HG03354 (cell line): ENCODE measurements at regions not wholly inside any gene's neighbourhood (a gene's known extent, or its start where the extent isn't known, plus 50 kb on each side); places are given as distances from the start of the nearest gene placed in this dataset.

Experiments used
- ATAC-seq: cut with Tn5 transposase; IDR thresholded peaks from one replicate; pipeline ENCODE4 v1.9.1; 2021; ENCODE audit warnings: mild to moderate bottlenecking; ENCODE audit not compliant: unreplicated experiment, poor library complexity, severe bottlenecking

DNA sequence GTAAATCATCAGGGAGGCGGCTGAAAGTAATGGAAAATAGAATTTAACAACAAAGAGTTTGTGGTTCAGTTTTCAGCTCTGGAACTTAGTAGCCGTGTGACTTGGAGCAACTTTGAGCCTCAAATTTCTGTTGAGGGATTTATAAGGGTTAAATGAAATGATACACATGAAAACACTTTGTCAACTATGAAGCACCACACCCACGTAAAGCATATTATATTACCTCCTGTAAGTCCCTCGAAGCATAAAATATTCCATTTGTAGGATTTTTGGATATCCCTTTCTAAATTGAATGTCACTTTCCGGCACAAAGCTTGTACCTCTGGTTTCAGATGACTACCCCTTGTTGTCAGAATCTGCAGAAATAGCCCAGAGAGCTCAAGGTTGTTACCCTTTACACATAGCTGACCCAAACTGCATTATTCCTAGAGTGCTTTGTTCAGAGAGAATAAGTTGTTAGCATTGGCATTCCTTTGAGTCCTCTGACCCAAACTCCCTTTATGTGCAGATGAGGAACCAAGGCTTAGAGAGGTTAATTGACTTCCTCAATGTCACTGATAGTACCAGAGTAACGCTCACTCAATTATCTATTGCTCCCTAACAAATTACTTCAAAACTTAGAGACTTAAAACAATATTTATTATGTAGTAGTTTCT is 187.9 kb upstream of the UMPS start:
- no peak for ATAC-seq

GRCh38 chr3:124545891-124546290 is 184.4 kb upstream of the UMPS start:
- no peak for ATAC-seq

- ATAC-seq, result no peak
These were observed 178.0 kb upstream of the UMPS start for GRCh38 chr3:124552224-124552623.

GRCh38 chr3:124553178-124553577 is 177.1 kb upstream of the UMPS start:
- no peak for ATAC-seq

DNA sequence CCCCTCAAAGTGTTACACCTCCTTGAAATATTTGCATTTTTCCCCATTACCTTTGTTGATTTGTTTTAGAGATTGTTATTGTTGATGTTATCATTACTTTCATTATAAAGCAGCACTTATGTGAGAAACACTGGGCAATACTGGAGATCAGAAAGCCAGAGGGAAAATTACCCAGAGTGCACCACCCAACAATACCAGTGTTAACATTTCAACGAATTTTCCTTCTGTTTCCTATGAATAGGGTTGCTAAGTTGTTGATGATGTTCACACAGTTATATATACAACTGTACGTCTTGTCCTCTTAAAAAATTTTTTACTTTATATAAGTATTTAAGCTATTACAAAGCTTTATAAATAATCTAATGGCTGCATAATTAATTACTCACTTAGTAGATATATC is 173.6 kb upstream of the UMPS start:
- ATAC-seq, result no peak

DNA sequence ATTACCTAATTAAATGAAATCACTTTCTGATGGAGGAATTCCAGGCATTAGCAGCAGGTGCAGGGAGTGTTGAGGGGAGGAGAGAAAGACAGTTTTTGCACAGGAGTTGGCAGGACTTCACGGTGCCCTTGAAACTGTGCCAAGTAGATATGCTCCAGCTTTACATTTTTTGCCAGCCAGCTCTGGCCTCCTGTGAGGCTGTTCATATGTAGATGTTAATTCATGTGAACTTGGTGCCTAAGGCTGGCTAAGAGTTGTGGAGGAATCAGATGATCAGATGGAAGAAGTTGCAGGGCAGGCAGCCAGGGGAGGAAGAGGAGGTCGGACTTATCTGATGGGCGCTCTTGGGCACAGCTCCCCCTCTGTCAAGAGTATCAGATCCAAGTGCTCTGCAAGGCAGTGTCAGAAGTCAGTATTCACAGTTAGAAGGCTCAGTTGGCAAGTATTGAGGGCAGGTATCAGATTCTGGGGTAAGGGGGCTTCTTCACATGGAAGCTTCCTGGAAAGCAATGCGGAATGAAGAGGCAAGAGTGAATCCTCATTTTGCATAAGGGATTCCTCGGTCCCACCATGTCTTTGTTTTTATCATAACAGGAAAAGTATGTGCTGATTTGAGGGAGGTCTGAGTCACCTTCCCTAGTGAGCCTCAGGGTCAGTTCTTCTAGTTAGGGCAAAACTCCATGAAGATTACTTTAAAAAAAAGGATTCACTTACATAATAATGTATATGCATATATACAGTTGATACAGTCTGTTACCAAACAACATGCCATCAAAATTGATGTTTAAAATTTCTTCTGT is 172.6 kb upstream of the UMPS start:
- no peak for ATAC-seq

DNA sequence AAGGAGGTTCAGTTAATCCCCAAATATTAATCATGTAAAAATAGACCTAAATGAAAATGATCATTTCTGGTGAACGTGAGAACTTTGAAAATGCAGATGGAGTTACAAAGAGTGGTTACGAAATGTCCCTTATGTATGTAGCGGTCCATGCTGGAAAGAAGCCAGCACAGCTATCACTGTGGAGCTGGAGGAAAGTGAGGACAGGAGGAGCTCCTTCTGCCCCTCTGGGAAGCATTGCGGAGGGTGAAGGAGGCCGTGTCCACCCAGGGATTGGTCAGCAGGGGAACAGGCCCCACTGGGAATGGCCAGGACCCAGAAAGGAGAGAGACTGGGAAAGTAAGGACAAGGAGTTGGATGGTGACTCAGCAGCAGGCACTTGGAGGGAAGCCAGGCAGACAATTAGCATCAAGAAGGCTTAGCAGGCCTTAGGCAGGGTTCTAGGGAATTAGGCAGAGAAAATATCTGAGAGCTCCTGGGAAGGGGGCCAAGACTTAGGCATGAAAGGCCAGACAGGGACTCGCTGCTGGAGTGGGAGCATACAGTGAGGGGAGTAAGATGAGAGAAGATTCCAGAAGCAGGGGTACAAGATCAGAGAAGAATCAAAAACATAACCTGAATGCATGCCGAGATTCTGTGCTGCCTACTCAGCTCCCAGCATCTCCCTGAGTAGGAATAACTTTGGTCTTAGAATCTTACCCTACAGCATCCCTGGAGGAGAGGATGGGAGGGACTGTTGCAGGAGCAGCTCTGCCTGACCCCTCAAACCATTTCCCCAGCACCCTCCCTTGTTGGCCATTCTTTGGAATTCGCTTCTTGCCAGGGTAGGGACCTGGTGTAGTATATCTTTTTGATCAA is 171.0 kb upstream of the UMPS start:
- ATAC-seq, result no peak

DNA sequence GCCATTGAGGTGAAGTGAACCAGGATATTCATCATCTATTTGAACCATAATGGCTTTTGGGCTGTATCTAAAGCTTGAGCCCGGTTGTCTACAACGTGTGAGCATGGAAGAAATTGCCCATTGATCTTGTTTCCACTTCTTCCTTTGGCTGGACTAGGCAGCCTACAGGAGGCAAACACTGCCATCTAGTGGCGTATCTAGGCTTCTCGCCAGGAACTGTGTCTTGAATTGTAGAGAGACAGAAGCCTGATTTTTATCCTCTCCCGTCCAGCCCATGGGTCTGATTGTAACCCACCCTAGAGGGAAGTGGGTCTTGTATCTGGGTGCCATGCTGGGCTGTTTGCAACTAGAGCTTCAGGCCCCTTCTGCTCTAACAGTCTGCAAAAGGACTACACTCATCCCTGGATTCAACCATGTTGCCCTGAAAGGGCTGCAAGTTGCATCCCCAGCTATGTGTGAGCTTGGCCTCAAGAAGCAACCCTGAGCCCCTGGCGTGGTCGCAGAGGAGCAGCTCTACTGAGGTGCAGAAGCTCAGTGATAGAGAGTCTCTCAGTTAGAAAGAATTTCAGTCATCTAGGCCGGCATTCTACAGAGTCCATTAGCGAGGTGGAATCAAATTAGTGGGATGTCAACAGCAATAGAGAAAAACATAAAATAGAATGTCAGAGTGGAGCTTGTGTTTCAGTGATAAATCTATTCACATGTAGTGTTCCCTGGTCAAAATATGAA is 170.2 kb upstream of the UMPS start:
- ATAC-seq, result no peak

- ATAC-seq, result no peak
These were observed 169.5 kb upstream of the UMPS start for GRCh38 chr3:124560666-124561215.

DNA sequence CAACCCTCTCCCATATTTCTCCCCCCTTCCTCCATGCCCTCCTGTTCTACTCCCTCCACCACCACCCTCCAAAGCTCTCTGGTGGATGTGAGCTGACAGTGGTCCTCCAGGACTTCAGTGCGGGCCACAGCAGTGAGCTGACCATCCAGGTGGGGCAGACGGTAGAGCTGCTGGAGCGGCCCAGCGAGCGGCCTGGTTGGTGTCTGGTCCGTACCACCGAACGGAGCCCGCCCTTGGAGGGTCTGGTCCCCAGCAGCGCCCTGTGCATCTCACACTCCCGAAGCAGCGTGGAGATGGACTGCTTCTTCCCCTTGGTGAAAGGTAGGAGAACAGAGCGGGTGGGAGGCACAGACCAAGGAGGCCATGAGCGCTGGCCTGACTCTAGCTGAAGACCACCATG is 167.5 kb upstream of the UMPS start:
- no peak for ATAC-seq

- ATAC-seq, result no peak
These were observed 166.9 kb upstream of the UMPS start for GRCh38 chr3:124563376-124563775.

GRCh38 chr3:124565013-124565412 is 165.2 kb upstream of the UMPS start:
- ATAC-seq, result no peak

DNA sequence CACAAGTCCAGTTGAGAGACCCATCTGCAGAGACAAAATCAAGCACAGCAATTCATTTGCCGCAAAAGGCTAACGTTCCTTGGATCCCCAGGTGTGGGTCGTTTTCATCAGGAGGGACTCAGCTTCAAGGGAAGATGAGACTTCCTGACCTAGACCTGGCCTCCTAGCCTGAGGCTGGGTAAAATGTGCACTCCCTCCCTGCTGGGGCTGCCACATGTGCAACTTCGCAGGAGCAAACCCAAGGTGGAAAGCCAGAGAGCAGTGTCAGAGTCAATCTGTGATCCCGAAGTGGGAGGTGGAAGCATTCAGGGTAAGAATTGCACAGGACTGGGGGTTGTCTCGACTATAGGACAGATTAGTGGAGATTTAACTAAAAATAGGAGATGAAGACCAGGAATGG is 164.7 kb upstream of the UMPS start:
- ATAC-seq, result no peak

DNA sequence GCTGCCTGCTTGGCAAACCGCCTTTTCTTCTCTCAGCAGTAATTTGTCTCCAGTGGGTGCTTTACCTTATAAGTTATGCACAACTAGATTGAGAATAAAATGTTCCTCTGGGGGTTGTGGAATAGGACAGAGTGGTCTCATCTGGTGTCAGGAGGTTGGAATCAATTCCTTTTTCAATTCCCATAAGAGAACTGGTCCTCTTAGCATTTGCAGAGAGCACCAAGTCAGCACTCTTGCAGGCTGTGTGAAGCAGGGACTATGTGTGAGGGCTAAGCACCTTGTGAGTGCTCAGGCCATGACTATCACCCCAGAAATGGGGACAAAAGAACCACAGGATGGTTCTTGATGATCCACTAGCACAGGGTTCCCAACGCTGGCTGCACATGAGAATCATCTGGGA is 163.6 kb upstream of the UMPS start:
- ATAC-seq, result no peak

- ATAC-seq, result no peak
These were observed 163.1 kb upstream of the UMPS start for GRCh38 chr3:124567179-124567578.

DNA sequence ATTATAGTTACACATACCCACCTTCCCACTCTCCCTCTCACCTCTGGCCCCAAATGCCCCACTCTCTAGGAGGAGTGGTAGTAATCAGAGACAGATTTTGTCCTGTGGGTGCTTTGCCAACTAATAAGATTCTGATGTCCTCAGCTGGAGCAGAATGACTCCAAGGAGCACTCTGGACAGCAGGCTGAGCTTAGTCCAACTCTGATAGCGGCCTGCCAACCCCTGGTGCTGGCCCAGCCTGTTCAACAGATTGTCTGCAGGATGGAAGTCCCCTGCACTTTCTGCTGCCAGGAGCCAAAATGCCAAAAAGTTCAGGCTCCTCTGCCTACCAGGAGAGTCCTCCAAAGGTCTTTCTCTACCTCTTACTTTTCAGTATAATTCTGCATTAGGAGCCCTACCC is 160.5 kb upstream of the UMPS start:
- no peak for ATAC-seq

DNA sequence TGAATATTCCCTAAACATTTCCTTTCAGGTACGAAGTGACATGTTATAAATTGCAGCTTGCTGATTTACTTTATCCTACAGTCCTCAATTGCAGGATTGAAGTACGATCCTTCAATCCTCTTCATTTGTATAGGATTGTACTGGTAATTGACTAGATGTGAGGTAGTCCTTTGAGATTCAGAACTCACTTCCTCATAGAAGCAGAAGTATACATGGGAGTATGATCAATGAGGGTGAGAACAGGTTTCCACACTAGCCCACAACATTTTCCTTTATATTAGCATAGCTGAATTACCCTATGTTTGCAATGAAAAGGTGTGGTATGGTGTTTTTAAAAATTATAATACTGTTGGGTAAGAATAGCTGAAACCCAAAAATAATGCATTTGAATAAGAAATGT is 160.0 kb upstream of the UMPS start:
- no peak for ATAC-seq

DNA sequence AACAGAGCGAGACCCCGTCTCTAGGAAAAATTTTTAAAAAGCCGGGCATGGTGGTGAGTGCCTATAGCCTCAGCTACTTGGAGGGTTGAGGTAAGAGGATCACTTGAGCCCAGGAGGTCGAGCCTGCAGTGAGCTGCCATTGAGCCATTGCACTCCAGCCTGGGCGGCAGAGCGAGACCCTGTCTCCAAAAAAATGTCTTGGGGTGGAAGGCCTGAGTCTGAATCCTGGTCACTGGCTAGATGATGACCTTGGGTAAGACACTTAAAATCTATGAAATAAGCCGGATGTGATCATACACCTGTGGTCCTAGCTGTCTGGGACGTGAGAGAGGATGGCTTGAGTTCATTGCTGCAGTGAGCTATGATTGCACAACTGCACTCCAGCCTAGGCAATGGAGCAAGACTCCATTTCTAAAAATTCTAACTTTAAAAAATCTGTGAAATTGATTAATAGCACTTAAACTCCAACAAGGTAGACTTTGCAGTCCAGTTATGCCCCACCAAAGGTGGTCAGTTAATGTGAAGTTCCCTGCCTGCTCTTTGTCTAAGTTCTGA is 157.3 kb upstream of the UMPS start:
- ATAC-seq, result no peak

DNA sequence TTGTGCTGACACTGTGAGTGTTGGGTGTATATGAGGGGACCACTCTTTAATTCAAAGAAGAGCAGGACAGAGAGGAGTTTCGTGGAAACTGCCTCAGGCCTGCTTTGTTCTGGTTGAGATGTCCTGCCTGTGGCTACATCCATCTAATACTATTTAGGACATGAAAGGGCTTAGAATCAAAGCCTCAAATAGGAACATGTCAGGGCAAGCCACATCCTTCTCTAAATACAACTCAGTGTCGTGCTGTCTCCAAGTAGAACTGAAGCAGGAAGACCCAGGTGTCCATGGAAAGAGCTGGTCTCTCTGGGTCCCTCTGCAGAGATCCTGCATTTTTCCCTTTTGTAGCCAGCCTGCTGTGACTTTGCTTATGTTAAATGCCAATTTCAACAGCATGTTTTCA is 156.2 kb upstream of the UMPS start:
- ATAC-seq, result no peak
